Adrenal gland (tissue), 9 donors: ENCODE measurements at regions not wholly inside any gene's neighbourhood (a gene's known extent, or its start where the extent isn't known, plus 50 kb on each side); places are given as distances from the start of the nearest gene placed in this dataset.
A peak's percentile ranks its signal among the peaks of the same experiment; 100 is the strongest.

Source experiments
- DNase-seq, 7 donors: peaks; one replicate each; pipeline ENCODE4 v3.0.0-alpha.2; 2019 to 2020
- H3K27ac ChIP-seq, 5 donors: fragments of 200-600 bp; sonication (generic) in 4 of 5; 1 replicate in 3 of 5; 2 replicates in 2 of 5; pipeline versions ENCODE4 v1.5.1 to v1.8.0; 2016 to 2020; ENCODE audit warnings: mild to moderate bottlenecking in 1 of 5
- H3K27me3 ChIP-seq: fragments of 200-600 bp; 2 replicates; pipeline ENCODE4 v1.8.0; 2021
- H3K36me3 ChIP-seq, 2 donors: fragments of 200-600 bp; replicated peaks in 1 of 2; 1 replicate in 1 of 2; 2 replicates in 1 of 2; pipeline versions ENCODE4 v1.5.1 to v1.8.0; 2018 to 2022
- H3K4me1 ChIP-seq, 2 donors: fragments of 200-600 bp; replicated peaks in 1 of 2; 1 replicate in 1 of 2; 2 replicates in 1 of 2; pipeline versions ENCODE4 v1.5.1 to v1.8.0; 2018 to 2021
- H3K4me3 ChIP-seq, 4 donors: fragments of 200-600 bp; sonication (generic) in 3 of 4; one replicate each; pipeline ENCODE4 v1.5.1; 2016 to 2018
- H3K9me3 ChIP-seq, 3 donors: fragments of 200-600 bp; sonication (generic) in 1 of 3; replicated peaks in 1 of 3; 1 replicate in 2 of 3; 2 replicates in 1 of 3; pipeline versions ENCODE4 v1.5.1 to v1.8.0; 2016 to 2021
- CTCF ChIP-seq, 6 experiments: fragments of 450-650 bp in 4 of 6; fragments of 200-600 bp in 2 of 6; sonication (generic) in 1 of 6; IDR thresholded peaks; 1 replicate in 5 of 6; 2 replicates in 1 of 6; pipeline versions ENCODE4 v1.5.1 to v1.8.0; 2016 to 2021; ENCODE audit warnings: antibody characterized with exemption in 6 of 6, mild to moderate bottlenecking in 2 of 6, moderate library complexity in 1 of 6
- POLR2A ChIP-seq, 2 donors: fragments of 450-650 bp; IDR thresholded peaks; one replicate each; pipeline ENCODE4 v1.6.1; 2017; ENCODE audit warnings: antibody characterized with exemption in 2 of 2, mild to moderate bottlenecking in 2 of 2, moderate library complexity in 1 of 2
- WGBS, 4 donors: extraction: QIAGEN DNeasy Blood & Tissue Kit in 2 of 4; methylation state at CpG; one replicate each; pipeline versions ENCODE4 v1.1.5 to v1.1.7; 2013 to 2017; 5-methylcytosine and 5-hydroxymethylcytosine counted together
- intact Hi-C, 2 donors: fragments of 100-400 bp; cut with DNase I; formaldehyde crosslinking; loops; one replicate each; pipeline versions ENCODE4 v1.14.1 to v1.15.0; 2022 to 2023
- donor health status: healthy with polysubstance abuse.
- donor health status: Bipolar disorder and iron deficiency.
- donor health status: DM: yes; HTN: yes; CAD: no.
- donor health status: DM: no; HTN: no; CAD: no.
- donor health status: DM: no; HTN: no; CAD: no.

GRCh38 chr17:77326076-77326591 lies 185.4 kb downstream of the SEC14L1 start:
- DNase-seq, result peak in 4 of 7 donors; percentile 25 to 54 (median 26)
- H3K4me3 ChIP-seq, result no peak overlapping the region
- peak overlapping the region in 1 of 5 donors; percentile 97 for H3K27ac ChIP-seq
- H3K36me3 ChIP-seq, result no peaks in the 10 kb centered on the region
- H3K9me3 ChIP-seq, result no peaks in the 10 kb centered on the region
- TF ChIP-seq POLR2A (IDR thresholded peaks at IDR 0.05), result no peak
- no peak for TF ChIP-seq CTCF (IDR thresholded peaks at IDR 0.05)
- H3K27me3 ChIP-seq, result no peaks in the 10 kb centered on the region
- 83 to 93% (median 90%) methylated on average over 17 to 18 of the region's 18 CpGs for WGBS, 4 donors
- intact Hi-C loops, result loop anchor here in 1 of 2 donors (5.0 kb wide), 2 partner anchors 101 to 166 kb away; no protein-coding TSS in a partner anchor
- peaks cover 35 to 43% of the 10 kb centered on the region in 2 donors for H3K4me1 ChIP-seq

- 97 to 100% (median 97%) methylated on average over 7 of the region's 7 CpGs for WGBS, 4 donors
Measured at GRCh38 chr17:77326636-77327035, 185.9 kb downstream of the SEC14L1 start.

GRCh38 chr17:77327181-77327565 lies 186.4 kb downstream of the SEC14L1 start:
- WGBS, 4 donors, result 89 to 93% (median 92%) methylated on average over 4 to 11 of the region's 11 CpGs
- peak in 4 of 7 donors; percentile 20 to 49 (median 24) for DNase-seq
- H3K27me3 ChIP-seq, result no peaks in the 10 kb centered on the region

More at GRCh38 chr17:77326636-77327035, 185.9 kb downstream of the SEC14L1 start:
- intact Hi-C loops, result loop anchor here in 1 of 2 donors (5.0 kb wide), 2 partner anchors 101 to 166 kb away; no protein-coding TSS in a partner anchor
- Histone ChIP-seq H3K4me3 (no peak overlapping the region), H3K27me3 (no peaks in the 10 kb centered on the region), H3K4me1 (peaks cover 34 to 45% of the 10 kb centered on the region in 2 donors), H3K9me3 (no peaks in the 10 kb centered on the region), H3K27ac (no peak overlapping the region), H3K36me3 (no peaks in the 10 kb centered on the region)
- TF ChIP-seq POLR2A (IDR thresholded peaks at IDR 0.05) (no peak), CTCF (IDR thresholded peaks at IDR 0.05) (no peak)
- peak in 4 of 7 donors; percentile 14 to 39 (median 25) for DNase-seq

More at GRCh38 chr17:77327181-77327565, 186.4 kb downstream of the SEC14L1 start:
- Histone ChIP-seq H3K4me3 (no peak overlapping the region), H3K27ac (no peak overlapping the region), H3K4me1 (peaks cover 31 to 44% of the 10 kb centered on the region in 2 donors), H3K36me3 (no peaks in the 10 kb centered on the region), H3K9me3 (no peaks in the 10 kb centered on the region)
- TF ChIP-seq CTCF (IDR thresholded peaks at IDR 0.05) (no peak), POLR2A (IDR thresholded peaks at IDR 0.05) (no peak)
- intact Hi-C loops, result loop anchor here in 1 of 2 donors (5.0 kb wide), 2 partner anchors 100 to 165 kb away; no protein-coding TSS in a partner anchor
